ENCODE measurements at regions not wholly inside any gene's neighbourhood (a gene's known extent, or its start where the extent isn't known, plus 50 kb on each side); places are given as distances from the start of the nearest gene placed in this dataset.

- no peak for DNase-seq
Observed at GRCh38 chr13:105962080-105962479, 573.4 kb downstream of the EFNB2 start.

DNA sequence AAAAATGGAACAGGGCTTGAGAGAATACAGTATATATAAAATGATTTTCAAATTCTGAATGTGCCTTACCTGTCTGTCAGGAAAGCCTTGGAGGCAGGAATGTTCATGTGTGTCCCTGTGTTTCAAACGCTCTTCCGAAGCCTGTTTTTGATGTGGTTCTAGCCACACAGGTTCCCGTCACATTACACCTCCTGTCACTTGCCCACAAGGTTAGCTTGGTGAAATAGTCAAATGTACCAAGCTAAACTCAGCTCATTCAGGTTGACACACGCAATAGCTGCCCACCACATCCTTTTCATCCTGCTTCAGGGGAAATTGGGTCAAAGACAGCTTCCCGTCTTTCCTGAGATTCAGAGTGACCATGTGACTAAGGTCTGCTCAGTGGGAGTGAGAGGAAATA is 574.0 kb downstream of the EFNB2 start:
- no peak for DNase-seq

- no peak for DNase-seq
Observed at GRCh38 chr13:105960326-105960725, 575.1 kb downstream of the EFNB2 start.

GRCh38 chr13:105959876-105960275 is 575.6 kb downstream of the EFNB2 start:
- no peak for DNase-seq

DNA sequence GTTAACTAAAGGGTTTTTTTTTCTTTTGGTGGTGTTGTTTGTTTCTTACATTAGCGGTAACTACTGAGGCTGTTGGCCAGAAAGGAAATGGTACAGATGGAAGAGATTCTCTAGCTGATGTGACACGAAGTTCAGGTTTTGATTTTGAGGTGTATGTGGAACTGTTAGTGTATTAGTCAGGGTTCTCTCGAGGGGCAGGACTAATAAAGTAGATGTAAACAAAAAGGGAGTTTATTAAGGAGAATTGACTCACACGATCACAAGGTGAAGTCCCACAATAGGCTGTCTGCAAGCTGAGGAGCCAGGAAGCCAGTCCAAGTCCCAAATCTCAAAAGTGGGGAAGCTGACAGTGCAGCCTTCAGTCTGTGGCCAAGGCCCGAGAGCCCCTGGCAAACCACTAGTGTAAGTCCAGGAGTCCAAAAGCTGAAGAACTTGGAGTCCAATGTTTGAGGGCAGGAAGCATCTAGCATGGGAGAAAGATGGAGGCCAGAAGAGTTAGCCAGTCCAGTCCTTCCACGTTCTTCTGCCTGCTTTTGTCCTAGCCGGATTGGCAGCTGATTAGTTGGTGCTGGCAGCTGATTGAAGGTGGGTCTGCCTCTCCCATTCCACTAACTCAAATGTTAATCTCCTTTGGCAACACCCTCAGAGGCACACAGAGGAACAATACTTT is 577.6 kb downstream of the EFNB2 start:
- no peak for DNase-seq

DNA sequence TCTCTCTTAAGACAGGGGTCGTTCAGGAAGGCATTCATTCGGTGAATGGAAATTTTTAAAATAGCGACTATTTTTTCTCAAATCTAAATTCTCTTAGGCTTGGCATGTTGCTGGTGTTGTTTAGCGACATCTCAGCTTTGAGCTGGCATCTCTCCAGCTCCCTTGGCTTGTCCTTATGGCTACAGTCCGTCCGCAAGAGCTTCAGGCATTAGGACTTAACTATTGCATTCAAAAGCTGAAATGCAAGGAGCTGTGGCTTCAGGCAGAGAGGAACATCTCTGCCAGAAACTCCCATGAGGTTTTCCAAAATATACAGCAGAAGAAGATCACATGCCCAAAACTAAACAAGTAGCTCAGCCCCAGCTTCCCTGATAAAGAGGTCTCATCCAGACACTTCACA is 578.5 kb downstream of the EFNB2 start:
- no peak for DNase-seq

- no peak for DNase-seq
Observed at GRCh38 chr13:105952973-105953290, 582.5 kb downstream of the EFNB2 start.

GRCh38 chr13:105952233-105952972 is 583.1 kb downstream of the EFNB2 start:
- DNase-seq: no peak

GRCh38 chr13:105948143-105948542 is 587.3 kb downstream of the EFNB2 start:
- no peak for DNase-seq

- DNase-seq: no peak
Observed at GRCh38 chr13:105940882-105941281, 594.6 kb downstream of the EFNB2 start.

DNA sequence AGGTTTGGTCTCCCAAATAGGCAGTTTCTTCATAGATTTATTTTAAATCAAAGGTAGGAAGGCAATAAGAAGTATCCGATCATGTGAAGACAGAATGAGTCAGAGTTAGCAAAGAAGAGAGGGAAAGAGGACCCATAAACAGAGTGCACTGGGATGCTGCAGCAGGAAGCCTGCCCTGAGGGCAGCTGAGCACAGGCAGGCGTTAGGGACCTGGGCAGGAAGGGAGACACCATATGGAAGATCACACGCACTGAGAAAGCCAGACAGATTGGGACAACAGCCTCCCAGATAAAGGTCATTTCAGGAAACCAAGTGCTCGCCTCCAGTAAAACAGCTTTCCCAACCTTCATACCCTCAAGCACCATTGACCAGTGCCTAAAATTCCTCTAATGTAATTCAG is 598.0 kb downstream of the EFNB2 start:
- DNase-seq: peak; percentile 19

DNA sequence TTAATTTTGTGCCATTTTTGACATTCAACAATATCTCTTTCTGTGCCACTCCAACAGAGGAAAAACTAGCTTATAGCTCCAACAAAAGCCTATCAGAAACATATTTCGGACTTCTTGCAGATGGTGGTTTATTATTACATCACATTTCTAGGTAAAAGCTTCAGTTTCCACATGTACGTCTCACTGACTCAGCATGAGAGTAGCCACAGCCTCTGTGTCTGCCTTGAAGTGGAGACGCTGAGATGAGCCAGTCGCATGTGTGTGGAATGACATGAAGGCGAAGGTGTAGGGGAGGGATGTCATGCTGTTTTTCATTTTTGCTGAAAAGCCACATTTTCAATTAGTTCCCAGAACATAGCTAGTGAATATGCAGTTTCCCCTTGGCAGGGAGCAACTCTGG is 598.6 kb downstream of the EFNB2 start:
- no peak for DNase-seq

- DNase-seq: no peak
Observed at GRCh38 chr13:105929505-105929904, 606.0 kb downstream of the EFNB2 start.

GRCh38 chr13:105928901-105929300 is 606.6 kb downstream of the EFNB2 start:
- no peak for DNase-seq

DNA sequence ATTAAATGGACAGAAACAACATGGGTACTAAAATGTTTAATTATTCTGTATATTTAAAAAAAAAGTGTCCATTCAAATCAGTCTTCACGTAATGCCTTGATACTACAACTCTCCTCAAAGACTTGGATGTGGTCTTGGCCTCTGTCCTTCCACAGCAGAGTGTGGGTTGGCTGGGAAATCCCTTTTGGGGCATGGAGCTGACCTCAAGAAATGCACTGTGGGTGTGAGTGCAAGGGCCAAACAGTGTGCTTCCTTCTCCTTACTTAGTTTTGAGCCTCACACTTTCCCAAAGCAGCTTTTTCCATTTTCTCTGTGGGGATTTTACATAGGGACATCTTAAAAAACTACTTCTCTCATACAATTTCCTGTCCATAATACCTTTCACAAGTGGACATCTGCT is 607.4 kb downstream of the EFNB2 start:
- DNase-seq: no peak

GRCh38 chr13:105925496-105925895 is 610.0 kb downstream of the EFNB2 start:
- DNase-seq: no peak

DNA sequence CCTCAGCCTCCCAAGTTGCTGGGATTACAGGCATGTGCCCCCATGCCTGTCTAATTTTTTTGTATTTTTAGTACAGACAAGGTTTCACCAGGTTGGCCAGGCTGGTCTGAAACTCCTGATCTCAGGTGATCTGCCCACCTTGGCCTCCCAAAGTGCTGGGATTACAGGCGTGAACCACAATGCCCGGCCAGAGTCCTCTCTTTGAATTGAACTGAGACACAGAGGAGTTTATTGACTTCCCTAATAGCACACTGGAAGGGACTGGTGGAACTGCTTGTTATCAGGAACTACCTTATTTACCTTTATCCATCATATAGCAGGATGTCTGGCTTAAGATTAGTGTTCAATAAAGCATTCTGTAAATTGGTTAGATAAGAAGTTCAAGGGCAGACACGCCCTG is 613.8 kb downstream of the EFNB2 start:
- DNase-seq: no peak

GRCh38 chr13:105920370-105920769 is 615.1 kb downstream of the EFNB2 start:
- DNase-seq: no peak

DNA sequence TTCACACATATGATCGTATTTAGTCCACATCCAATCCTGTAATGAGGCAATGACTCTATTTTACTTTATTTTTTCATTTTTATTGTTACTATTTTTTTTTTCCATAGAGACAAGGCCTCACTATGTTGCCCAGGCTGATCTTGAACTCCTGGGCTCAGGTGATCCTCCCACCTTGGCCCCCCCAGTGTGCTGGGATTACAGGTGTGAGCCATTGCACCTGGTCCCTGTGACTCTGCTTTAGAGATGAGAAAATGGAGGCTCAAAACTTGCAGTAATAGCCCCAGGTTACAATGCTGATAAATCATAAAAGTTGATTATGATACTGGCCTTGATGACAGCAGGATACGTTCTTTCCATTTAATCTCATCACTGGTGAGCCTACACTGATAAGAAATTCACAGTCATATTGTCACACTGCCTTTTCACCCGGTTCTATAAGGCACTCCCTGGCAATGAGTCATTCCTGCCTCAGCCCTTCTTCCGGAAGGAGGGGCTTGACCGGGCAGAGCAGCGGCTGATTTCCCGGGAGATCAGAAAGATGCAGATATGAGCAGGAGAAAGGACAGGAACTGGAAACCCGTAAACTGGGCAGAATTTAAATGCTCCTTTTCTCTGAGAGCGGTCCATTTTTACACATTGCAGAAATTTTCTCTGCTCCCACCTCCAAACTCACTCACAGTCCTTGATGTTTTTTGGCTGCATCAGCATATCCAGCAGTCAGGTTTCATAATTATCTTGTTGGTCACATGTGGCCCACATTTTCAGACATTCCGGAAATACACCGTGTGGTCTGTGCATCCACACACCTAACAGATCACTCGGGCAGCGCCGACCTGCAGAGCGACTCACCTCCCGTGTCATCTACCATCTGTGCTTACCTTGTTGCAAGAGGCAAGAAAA is 616.4 kb downstream of the EFNB2 start:
- DNase-seq: peak; percentile 42

DNA sequence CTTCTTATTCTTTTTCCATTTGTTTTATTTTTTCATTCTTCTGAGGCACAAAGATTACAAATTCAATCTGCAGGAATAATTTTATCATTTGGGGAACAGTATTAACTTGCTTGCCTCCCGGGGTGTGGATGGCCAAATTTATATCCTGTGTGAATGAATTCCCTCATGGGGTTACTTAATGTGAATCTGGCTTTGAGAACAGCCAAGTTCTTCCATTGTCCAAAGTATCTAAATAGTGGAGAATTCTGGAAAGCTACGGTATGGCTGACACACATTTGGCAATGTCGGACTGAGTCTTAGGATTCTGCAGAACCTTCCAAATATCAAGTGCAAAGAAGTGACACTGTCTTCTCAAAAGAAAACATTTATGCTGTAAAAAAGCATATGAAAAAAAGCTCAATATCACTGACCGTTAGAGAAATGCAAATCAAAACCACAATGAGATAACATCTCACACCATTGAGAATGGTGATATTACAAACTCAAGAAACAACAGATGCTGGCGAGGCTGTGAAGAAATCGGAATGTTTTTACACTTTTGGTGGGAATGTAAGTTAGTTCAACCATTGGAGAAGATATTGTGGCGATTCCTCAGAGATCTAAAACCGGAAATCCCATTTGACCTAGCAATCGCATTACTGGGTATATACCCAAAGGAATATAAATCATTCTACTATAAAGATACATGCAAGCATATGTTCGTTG is 620.2 kb downstream of the EFNB2 start:
- no peak for DNase-seq

DNA sequence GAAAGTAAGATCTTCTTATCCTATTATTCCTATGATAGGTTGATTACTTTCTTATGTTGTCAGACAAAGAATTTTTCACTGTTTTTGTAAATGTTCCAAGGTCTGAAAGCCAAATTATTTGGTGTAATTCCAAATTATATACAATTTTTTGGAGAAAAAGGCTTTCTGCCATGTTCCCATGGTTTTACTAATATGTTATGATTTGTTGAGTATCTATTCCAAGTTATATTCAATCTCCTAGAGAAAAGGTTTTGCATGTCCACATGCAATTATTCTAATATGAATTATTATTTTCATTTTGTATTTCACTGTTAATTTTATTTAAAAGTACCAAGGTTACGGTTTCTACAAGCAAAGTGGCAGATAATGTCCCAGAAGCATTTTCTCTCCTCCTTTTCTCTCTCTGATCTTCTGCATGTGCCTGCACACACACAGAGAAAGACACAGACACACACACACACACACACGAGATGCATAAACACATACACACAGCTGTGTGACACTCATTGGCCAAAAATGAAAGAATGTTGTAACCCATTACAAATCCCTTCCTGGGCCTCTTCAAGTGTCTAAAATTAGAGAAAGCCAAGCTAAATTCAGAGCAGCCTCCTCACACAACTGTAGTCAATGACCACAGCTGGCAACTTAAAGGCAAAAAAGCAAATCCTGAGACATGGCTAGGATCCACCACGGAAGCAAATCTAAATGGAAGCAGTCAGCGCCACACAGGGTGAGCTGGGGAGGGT is 621.0 kb downstream of the EFNB2 start:
- no peak for DNase-seq

- no peak for DNase-seq
Observed at GRCh38 chr13:105908586-105908985, 626.9 kb downstream of the EFNB2 start.
